ENCODE measurements at regions not wholly inside any gene's neighbourhood (a gene's known extent, or its start where the extent isn't known, plus 50 kb on each side); places are given as distances from the start of the nearest gene placed in this dataset.
A peak's percentile ranks its signal among the peaks of the same experiment; 100 is the strongest.

GRCh38 chr6:105795913-105796517, 290.1 kb upstream of the PRDM1 start:
- peak; percentile 66 to 85 for DNase-seq
- H3K9me3 ChIP-seq (ENCODE audit: control insufficient read depth, low read depth, low read length), result no peaks in the 10 kb centered on the region
- no peak overlapping the region for H3K4me3 ChIP-seq (ENCODE audit: low read length)
- WGBS (ENCODE audit: insufficient coverage, low lambda C conversion rate), result 86% methylated on average over 1 of the region's 9 CpGs
- H3K36me3 ChIP-seq (ENCODE audit: control insufficient read depth, insufficient read depth, low read length), result no peaks in the 10 kb centered on the region
- peak overlapping the region; percentile 6 for H3K27ac ChIP-seq (ENCODE audit: low read length)
- no peaks in the 10 kb centered on the region for H3K27me3 ChIP-seq (ENCODE audit: control insufficient read depth, insufficient read depth, low read length)
- peaks cover 42% of the 10 kb centered on the region for H3K4me1 ChIP-seq (ENCODE audit: control insufficient read depth, insufficient read depth, low read length)

DNA sequence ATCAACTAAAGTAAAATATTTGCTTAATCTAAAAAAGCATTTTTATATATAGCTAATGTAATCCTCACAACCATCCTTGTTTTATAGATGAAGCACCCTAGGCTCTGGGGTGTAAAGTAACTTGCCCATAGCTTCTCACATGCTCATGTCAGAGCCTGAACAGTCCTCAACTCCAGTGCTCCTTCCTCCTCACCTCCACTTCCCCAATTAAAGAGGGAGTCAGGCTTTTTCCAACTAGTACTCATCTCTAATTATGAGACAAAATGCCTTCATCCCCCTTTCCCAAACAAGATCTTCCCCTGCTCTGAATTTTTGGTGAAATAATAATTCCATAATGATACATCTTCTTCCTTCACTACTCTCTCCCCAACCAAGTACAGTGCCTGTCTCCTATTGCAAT, 290.8 kb upstream of the PRDM1 start:
- no peak for DNase-seq
- Histone ChIP-seq H3K36me3 (ENCODE audit: control insufficient read depth, insufficient read depth, low read length) (no peaks in the 10 kb centered on the region), H3K9me3 (ENCODE audit: control insufficient read depth, low read depth, low read length) (no peaks in the 10 kb centered on the region), H3K4me3 (ENCODE audit: low read length) (no peak overlapping the region), H3K4me1 (ENCODE audit: control insufficient read depth, insufficient read depth, low read length) (peaks cover 40% of the 10 kb centered on the region), H3K27ac (ENCODE audit: low read length) (no peak overlapping the region), H3K27me3 (ENCODE audit: control insufficient read depth, insufficient read depth, low read length) (no peaks in the 10 kb centered on the region)

DNA sequence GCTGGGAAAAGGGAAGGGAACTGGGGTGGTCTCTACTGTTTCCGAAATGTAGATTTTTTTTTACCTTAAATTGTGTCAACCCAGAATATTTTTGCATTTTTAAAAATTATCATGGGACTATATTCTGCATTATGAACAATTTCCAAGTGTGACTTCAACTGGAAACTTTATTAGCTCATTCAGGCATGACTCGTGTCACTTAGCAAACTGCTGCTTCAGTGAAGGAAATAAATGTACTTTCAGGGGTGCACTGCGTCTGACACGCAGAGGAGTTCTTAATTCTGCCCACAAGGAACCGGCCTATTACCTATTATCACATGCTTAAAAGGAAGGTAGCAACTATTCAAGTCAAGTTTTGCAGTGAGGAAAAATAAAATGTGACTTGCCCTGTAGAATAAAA, 291.3 kb upstream of the PRDM1 start:
- no peaks in the 10 kb centered on the region for H3K36me3 ChIP-seq (ENCODE audit: control insufficient read depth, insufficient read depth, low read length)
- no peaks in the 10 kb centered on the region for H3K27me3 ChIP-seq (ENCODE audit: control insufficient read depth, insufficient read depth, low read length)
- no peak overlapping the region for H3K27ac ChIP-seq (ENCODE audit: low read length)
- no peak overlapping the region for H3K4me3 ChIP-seq (ENCODE audit: low read length)
- H3K9me3 ChIP-seq (ENCODE audit: control insufficient read depth, low read depth, low read length), result no peaks in the 10 kb centered on the region
- no CpG with 5 or more reads among the region's 5 CpGs for WGBS (ENCODE audit: insufficient coverage, low lambda C conversion rate)
- peaks cover 40% of the 10 kb centered on the region for H3K4me1 ChIP-seq (ENCODE audit: control insufficient read depth, insufficient read depth, low read length)
- no peak for DNase-seq

DNA sequence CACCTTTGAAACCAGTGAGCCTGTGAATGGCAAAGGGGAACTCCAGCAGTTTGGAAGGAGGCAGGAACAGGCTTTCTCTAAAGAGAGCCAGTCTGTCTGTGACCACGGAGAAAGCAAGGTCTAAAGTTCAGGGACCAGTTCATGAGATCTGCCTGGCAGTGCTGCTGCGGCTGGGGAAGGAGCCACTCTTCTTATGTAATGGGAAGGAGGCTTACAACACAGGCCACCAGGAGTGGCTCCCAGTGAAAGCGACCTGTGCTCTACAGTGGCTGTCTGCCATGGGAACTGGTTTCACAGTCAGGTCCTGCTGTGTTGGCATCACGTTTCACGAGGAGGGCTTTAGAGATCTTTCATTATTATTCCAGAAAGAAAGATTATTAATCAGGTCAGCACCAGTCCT, 291.9 kb upstream of the PRDM1 start:
- no CpG with 5 or more reads among the region's 5 CpGs for WGBS (ENCODE audit: insufficient coverage, low lambda C conversion rate)
- Histone ChIP-seq H3K4me1 (ENCODE audit: control insufficient read depth, insufficient read depth, low read length) (peaks cover 40% of the 10 kb centered on the region), H3K36me3 (ENCODE audit: control insufficient read depth, insufficient read depth, low read length) (no peaks in the 10 kb centered on the region), H3K9me3 (ENCODE audit: control insufficient read depth, low read depth, low read length) (no peaks in the 10 kb centered on the region), H3K27me3 (ENCODE audit: control insufficient read depth, insufficient read depth, low read length) (no peaks in the 10 kb centered on the region), H3K27ac (ENCODE audit: low read length) (peak overlapping the region; percentile 53), H3K4me3 (ENCODE audit: low read length) (no peak overlapping the region)
- peak; percentile 90 to 95 for DNase-seq

GRCh38 chr6:105793130-105793529, 293.0 kb upstream of the PRDM1 start:
- H3K4me3 ChIP-seq (ENCODE audit: low read length), result no peak overlapping the region
- H3K27ac ChIP-seq (ENCODE audit: low read length), result no peak overlapping the region
- no CpG with 5 or more reads among the region's 4 CpGs for WGBS (ENCODE audit: insufficient coverage, low lambda C conversion rate)
- no peaks in the 10 kb centered on the region for H3K27me3 ChIP-seq (ENCODE audit: control insufficient read depth, insufficient read depth, low read length)
- no peaks in the 10 kb centered on the region for H3K36me3 ChIP-seq (ENCODE audit: control insufficient read depth, insufficient read depth, low read length)
- DNase-seq, result peak in 1 of 2 donors; percentile 54
- H3K9me3 ChIP-seq (ENCODE audit: control insufficient read depth, low read depth, low read length), result no peaks in the 10 kb centered on the region
- H3K4me1 ChIP-seq (ENCODE audit: control insufficient read depth, insufficient read depth, low read length), result peaks cover 40% of the 10 kb centered on the region

DNA sequence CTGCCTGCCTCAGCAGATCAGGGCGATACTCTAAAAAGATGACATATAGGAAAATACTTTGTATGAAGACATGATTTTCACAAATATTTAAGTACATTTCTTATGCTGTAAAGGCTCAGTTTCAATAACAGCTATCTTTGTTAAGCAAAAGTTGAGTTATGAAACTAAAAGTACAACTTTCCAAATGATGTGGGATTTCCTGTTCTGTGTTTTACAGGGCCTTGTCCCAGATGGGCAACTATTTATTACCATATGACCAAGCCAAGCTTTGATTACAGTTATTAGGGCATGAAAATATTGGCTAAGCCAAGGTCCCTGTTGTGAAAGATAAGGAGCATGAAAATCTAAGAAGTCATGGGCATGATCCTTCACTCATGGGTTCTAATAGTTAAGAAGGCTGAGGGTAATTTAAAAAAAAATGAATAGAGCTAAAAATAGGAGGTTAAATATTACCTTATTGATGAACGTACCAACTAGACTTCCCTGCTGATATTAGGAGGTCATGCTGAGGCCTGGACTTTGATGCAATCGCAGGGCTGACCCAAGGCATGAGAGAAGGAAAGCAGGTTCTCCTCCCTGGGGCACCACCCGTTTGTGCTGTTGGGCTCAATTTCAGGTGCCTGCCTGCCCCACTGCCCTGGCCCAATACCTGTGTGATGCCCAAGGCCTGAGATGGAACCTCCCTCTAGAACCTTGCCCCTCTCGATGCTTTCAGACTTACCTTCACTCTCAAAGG, 294.4 kb upstream of the PRDM1 start:
- no peak overlapping the region for H3K4me3 ChIP-seq (ENCODE audit: low read length)
- no peaks in the 10 kb centered on the region for H3K36me3 ChIP-seq (ENCODE audit: control insufficient read depth, insufficient read depth, low read length)
- H3K4me1 ChIP-seq (ENCODE audit: control insufficient read depth, insufficient read depth, low read length), result peaks cover 38% of the 10 kb centered on the region
- no peaks in the 10 kb centered on the region for H3K9me3 ChIP-seq (ENCODE audit: control insufficient read depth, low read depth, low read length)
- DNase-seq, result peak; percentile 71 to 90
- no peaks in the 10 kb centered on the region for H3K27me3 ChIP-seq (ENCODE audit: control insufficient read depth, insufficient read depth, low read length)
- H3K27ac ChIP-seq (ENCODE audit: low read length), result peak overlapping the region; percentile 70
- 17% methylated on average over 1 of the region's 5 CpGs for WGBS (ENCODE audit: insufficient coverage, low lambda C conversion rate)

- peak overlapping the region; percentile 70 for H3K27ac ChIP-seq (ENCODE audit: low read length)
- no peaks in the 10 kb centered on the region for H3K9me3 ChIP-seq (ENCODE audit: control insufficient read depth, low read depth, low read length)
- H3K36me3 ChIP-seq (ENCODE audit: control insufficient read depth, insufficient read depth, low read length), result no peaks in the 10 kb centered on the region
- no CpG with 5 or more reads among the region's 1 CpG for WGBS (ENCODE audit: insufficient coverage, low lambda C conversion rate)
- no peak for DNase-seq
- H3K27me3 ChIP-seq (ENCODE audit: control insufficient read depth, insufficient read depth, low read length), result no peaks in the 10 kb centered on the region
- H3K4me1 ChIP-seq (ENCODE audit: control insufficient read depth, insufficient read depth, low read length), result peaks cover 32% of the 10 kb centered on the region
- H3K4me3 ChIP-seq (ENCODE audit: low read length), result no peak overlapping the region
These were observed 295.0 kb upstream of the PRDM1 start for GRCh38 chr6:105791179-105791578.

DNA sequence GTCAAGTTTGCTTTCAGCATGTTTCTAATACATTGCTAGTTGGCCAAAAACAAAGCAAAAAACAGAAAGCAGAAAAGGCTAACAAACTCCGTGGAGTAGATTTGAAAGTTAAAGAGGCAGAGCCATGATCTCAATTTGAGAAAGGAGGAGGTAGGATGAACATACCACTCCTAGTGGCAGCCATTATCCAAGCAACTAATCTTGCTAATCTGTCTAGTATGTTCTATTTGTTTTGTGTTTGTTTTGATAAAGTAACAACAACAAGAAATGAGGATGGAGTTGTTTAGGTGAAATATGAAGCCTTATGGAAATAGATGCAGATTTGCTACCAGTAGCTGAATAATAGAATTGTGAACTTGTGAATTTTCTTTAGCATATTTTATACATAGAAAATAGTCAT, 295.5 kb upstream of the PRDM1 start:
- no peaks in the 10 kb centered on the region for H3K9me3 ChIP-seq (ENCODE audit: control insufficient read depth, low read depth, low read length)
- no peak overlapping the region for H3K27ac ChIP-seq (ENCODE audit: low read length)
- H3K27me3 ChIP-seq (ENCODE audit: control insufficient read depth, insufficient read depth, low read length), result no peaks in the 10 kb centered on the region
- no peaks in the 10 kb centered on the region for H3K36me3 ChIP-seq (ENCODE audit: control insufficient read depth, insufficient read depth, low read length)
- H3K4me3 ChIP-seq (ENCODE audit: low read length), result no peak overlapping the region
- no peak for DNase-seq
- peaks cover 27% of the 10 kb centered on the region for H3K4me1 ChIP-seq (ENCODE audit: control insufficient read depth, insufficient read depth, low read length)
- WGBS (ENCODE audit: insufficient coverage, low lambda C conversion rate), result no CpG with 5 or more reads among the region's 1 CpG

DNA sequence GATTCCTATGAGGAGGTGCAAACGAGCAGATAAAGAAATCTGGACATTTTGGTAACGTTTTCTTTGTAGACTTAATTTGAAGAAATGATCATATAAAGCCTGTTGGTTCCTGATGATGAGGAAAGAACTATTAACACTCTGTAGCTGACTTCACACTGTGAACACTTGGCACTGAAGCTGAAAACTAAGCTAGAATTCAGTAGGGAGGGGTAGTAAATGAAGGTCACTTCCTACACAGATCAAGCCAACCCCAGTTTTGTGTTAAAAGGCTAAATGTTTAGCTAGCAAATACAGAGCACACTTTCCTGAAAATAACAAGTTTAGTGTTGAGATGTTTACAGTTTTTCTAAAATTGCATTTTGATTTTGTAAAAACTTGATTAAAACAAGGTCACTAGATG, 296.2 kb upstream of the PRDM1 start:
- H3K27ac ChIP-seq (ENCODE audit: low read length), result no peak overlapping the region
- WGBS (ENCODE audit: insufficient coverage, low lambda C conversion rate), result no CpG with 5 or more reads among the region's 2 CpGs
- DNase-seq, result no peak
- H3K4me3 ChIP-seq (ENCODE audit: low read length), result no peak overlapping the region
- H3K4me1 ChIP-seq (ENCODE audit: control insufficient read depth, insufficient read depth, low read length), result peaks cover 27% of the 10 kb centered on the region
- no peaks in the 10 kb centered on the region for H3K36me3 ChIP-seq (ENCODE audit: control insufficient read depth, insufficient read depth, low read length)
- no peaks in the 10 kb centered on the region for H3K9me3 ChIP-seq (ENCODE audit: control insufficient read depth, low read depth, low read length)
- H3K27me3 ChIP-seq (ENCODE audit: control insufficient read depth, insufficient read depth, low read length), result no peaks in the 10 kb centered on the region

GRCh38 chr6:105787747-105788146, 298.4 kb upstream of the PRDM1 start:
- H3K9me3 ChIP-seq (ENCODE audit: control insufficient read depth, low read depth, low read length), result no peaks in the 10 kb centered on the region
- WGBS (ENCODE audit: insufficient coverage, low lambda C conversion rate), result no CpG with 5 or more reads among the region's 5 CpGs

More at GRCh38 chr6:105787747-105788146, 298.4 kb upstream of the PRDM1 start:
- Histone ChIP-seq H3K4me1 (ENCODE audit: control insufficient read depth, insufficient read depth, low read length) (peaks cover 13% of the 10 kb centered on the region), H3K27ac (ENCODE audit: low read length) (no peak overlapping the region), H3K36me3 (ENCODE audit: control insufficient read depth, insufficient read depth, low read length) (no peaks in the 10 kb centered on the region), H3K4me3 (ENCODE audit: low read length) (no peak overlapping the region), H3K27me3 (ENCODE audit: control insufficient read depth, insufficient read depth, low read length) (no peaks in the 10 kb centered on the region)
- no peak for DNase-seq
